K562 (cell line): ENCODE measurements at regions not wholly inside any gene's neighbourhood (a gene's known extent, or its start where the extent isn't known, plus 50 kb on each side); places are given as distances from the start of the nearest gene placed in this dataset.

Experiments used
- ATAC-seq: fragments of 200-7000 bp; cut with Tn5 transposase; 3 replicates; pipeline ENCODE4 v1.9.1; 2020; ENCODE audit warnings: moderate library complexity
- BruUV-seq: library from RNA; stranded (reverse); fragments of 400-500 nt; replicated peaks from 2 replicates; lab custom pipeline; 2021; lab: Mats Ljungman, UMichigan
- CTCF ChIA-PET: fragments of 300-600 bp; formaldehyde crosslinking; extraction: SDS; loops from one replicate; lab custom pipeline; 2021; ENCODE audit warnings: low intra/inter-chr PET ratio; lab: Yijun Ruan, JAX
- POLR2A ChIA-PET: fragments of 300-600, 350-650 bp; sonication (Branson Sonifier 250); formaldehyde crosslinking; extraction: SDS; loops from one replicate; lab custom pipeline; 2021; ENCODE audit warnings: antibody characterized with exemption, inconsistent platforms; lab: Yijun Ruan, JAX
- DNase-seq, 4 experiments: peaks; one replicate each; pipeline versions ENCODE4 v3.0.0 to v3.0.0-alpha.2; 2011 to 2018; ENCODE audit warnings: low spot score in 3 of 4, mixed read lengths in 3 of 4; ENCODE audit errors: extremely low read depth in 1 of 4
- FAIRE-seq: peaks from 2 replicates; lab custom pipeline; 2011; peaks lifted over from hg19 to GRCh38; lab: Jason Lieb, UNC
- H2AFZ ChIP-seq: 2 replicates; pipeline ENCODE4 v1.6.0; 2011; ENCODE audit warnings: low read depth, low read length, control low read depth, inconsistent platforms
- H3K27ac ChIP-seq: fragments of 200-600 bp; 3 replicates; pipeline ENCODE4 v1.8.0; 2011; ENCODE audit warnings: low read depth, mild to moderate bottlenecking, control low read depth, inconsistent platforms, low read length, moderate library complexity, mixed read lengths; ENCODE audit errors: extremely low read depth
- H3K27me3 ChIP-seq, 2 experiments: fragments of 300-600 bp in 1 of 2; 2 replicates in 1 of 2; 3 replicates in 1 of 2; pipeline versions ENCODE4 v1.6.0 to v1.8.0; 2011; ENCODE audit warnings: inconsistent platforms in 2 of 2, low read length in 2 of 2, mild to moderate bottlenecking in 1 of 2, mixed read lengths in 1 of 2, moderate library complexity in 1 of 2; ENCODE audit not compliant: control insufficient read depth in 2 of 2, insufficient read depth in 2 of 2
- H3K36me3 ChIP-seq: fragments of 300-600 bp; 3 replicates; pipeline ENCODE4 v1.8.0; 2011; ENCODE audit warnings: mild to moderate bottlenecking, low read length, inconsistent platforms; ENCODE audit not compliant: control insufficient read depth, insufficient read depth
- H3K4me1 ChIP-seq, 2 experiments: fragments of 200-600 bp in 1 of 2; replicated peaks in 1 of 2; 2 replicates in 1 of 2; 3 replicates in 1 of 2; pipeline versions ENCODE4 v1.5.1 to v1.8.0; 2011; ENCODE audit warnings: inconsistent platforms in 2 of 2, low read length in 2 of 2, mild to moderate bottlenecking in 1 of 2, mixed read lengths in 1 of 2, moderate library complexity in 1 of 2; ENCODE audit not compliant: control insufficient read depth in 2 of 2, insufficient read depth in 2 of 2
- H3K4me2 ChIP-seq: 2 replicates; pipeline ENCODE4 v1.6.1; 2011; ENCODE audit warnings: low read length, control low read depth, inconsistent platforms, mixed read lengths; ENCODE audit not compliant: insufficient read depth
- H3K4me3 ChIP-seq: fragments of 200-600 bp; sonication (generic), shearing (Covaris generic); 2 replicates; pipeline ENCODE4 v1.5.1; 2016; ENCODE audit warnings: control low read depth, inconsistent platforms
- H3K79me2 ChIP-seq: fragments of 200-600 bp; 3 replicates; pipeline ENCODE4 v1.8.0; 2011; ENCODE audit warnings: low read length, inconsistent platforms; ENCODE audit not compliant: control insufficient read depth, insufficient read depth
- H3K9ac ChIP-seq, 2 experiments: 2 replicates each; pipeline versions ENCODE4 v1.6.0 to v1.6.1; 2011; ENCODE audit warnings: low read depth in 2 of 2, low read length in 2 of 2, control low read depth in 1 of 2, inconsistent platforms in 1 of 2, mild to moderate bottlenecking in 1 of 2, mixed read lengths in 1 of 2; ENCODE audit not compliant: insufficient read depth in 1 of 2
- H3K9me1 ChIP-seq: one replicate; pipeline ENCODE4 v1.6.0; 2011; ENCODE audit warnings: inconsistent platforms, mild to moderate bottlenecking, low read length, moderate library complexity; ENCODE audit not compliant: control insufficient read depth, insufficient read depth
- H3K9me3 ChIP-seq: replicated peaks from 2 replicates; pipeline ENCODE4 v1.5.1; 2011; ENCODE audit warnings: low read depth, low read length, inconsistent platforms; ENCODE audit not compliant: control insufficient read depth, insufficient read depth
- H4K20me1 ChIP-seq: replicated peaks from 2 replicates; pipeline ENCODE4 v1.6.1; 2011; ENCODE audit warnings: low read length, inconsistent platforms, mixed read lengths; ENCODE audit not compliant: control insufficient read depth, insufficient read depth
- BACH1 ChIP-seq: fragments of 200-800 bp; sonication (Bioruptor generic); IDR thresholded peaks from 2 replicates; pipeline ENCODE4 v1.6.1; 2016; ENCODE audit warnings: missing genetic modification characterization, missing compliant biosample characterization
- FOXM1 ChIP-seq, 2 experiments: fragments of 450-650 bp in 1 of 2; sonication (generic) in 1 of 2; formaldehyde crosslinking in 1 of 2; IDR thresholded peaks; 2 replicates each; pipeline versions ENCODE4 v1.6.1 to v1.9.0; 2017 to 2022; ENCODE audit warnings: low read depth in 2 of 2, mild to moderate bottlenecking in 2 of 2, missing genetic modification reagents in 1 of 2, moderate library complexity in 1 of 2
- HCFC1 ChIP-seq: IDR thresholded peaks from 2 replicates; pipeline ENCODE4 v1.6.1; 2012; ENCODE audit warnings: low read depth, low read length, improper control_type of control experiment
- HEY1 ChIP-seq: fragments of 250-450 bp; sonication (Bioruptor Pico); IDR thresholded peaks from 2 replicates; pipeline ENCODE4 v1.5.0; 2020; ENCODE audit warnings: mild to moderate bottlenecking, moderate library complexity, borderline replicate concordance
- SMARCB1 ChIP-seq: IDR thresholded peaks from 2 replicates; pipeline ENCODE4 v1.6.1; 2011; ENCODE audit warnings: improper control_type of control experiment, low read depth; ENCODE audit not compliant: insufficient read length
- ZFPM2 ChIP-seq: fragments of 250-450 bp; sonication (Bioruptor Pico); IDR thresholded peaks from 2 replicates; pipeline ENCODE4 v1.5.1; 2022; ENCODE audit warnings: mild to moderate bottlenecking
- WGBS: fragments of 100-300 bp; shearing (Covaris generic); methylation state at CpG from one replicate; pipeline ENCODE4 v1.1.6; 2016; ENCODE audit warnings: low coverage, mixed read lengths; ENCODE audit not compliant: insufficient coverage; ENCODE audit errors: missing lambda C conversion rate; 5-methylcytosine and 5-hydroxymethylcytosine counted together
- in situ Hi-C: fragments of 300-500 bp; cut with MboI; formaldehyde crosslinking; loops from 4 replicates; pipeline ENCODE4 v1.15.0; 2018; ENCODE audit warnings: inconsistent platforms, mixed read lengths
- intact Hi-C: fragments of 100-400 bp; cut with micrococcal nuclease; formaldehyde crosslinking; loops from 2 replicates; pipeline ENCODE4 v1.14.2; 2022
- TF ChIP-seq, protein P1 (sequence below): fragments of 250-450 bp; sonication (Bioruptor Pico); IDR thresholded peaks from 2 replicates; pipeline ENCODE4 v1.8.0; 2022; ENCODE audit warnings: inconsistent platforms, mild to moderate bottlenecking, moderate library complexity, borderline replicate concordance

DNA sequence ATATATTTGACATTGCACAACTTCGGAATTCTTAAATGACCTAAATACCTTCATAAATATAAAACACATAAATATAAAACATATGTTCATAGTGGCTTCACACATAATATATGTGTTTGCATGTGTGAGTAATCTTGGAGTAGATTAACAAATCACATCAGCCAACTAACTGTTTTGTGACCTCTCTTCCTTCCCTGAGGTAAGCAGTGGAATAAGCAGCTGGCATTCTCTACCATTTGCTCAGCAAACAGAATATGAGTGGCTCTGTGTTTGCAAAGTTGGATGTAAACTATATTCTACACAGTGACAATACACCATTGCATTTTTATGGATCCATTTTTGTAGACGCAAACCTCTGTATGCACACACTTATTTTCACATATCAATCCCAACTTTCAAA, 189.9 kb downstream of the ACER2 start:
- BruUV-seq, result no TSS peak
- H3K9me1 ChIP-seq, result no peaks in the 10 kb centered on the region
- H3K9me3 ChIP-seq, result no peaks in the 10 kb centered on the region
- ATAC-seq, result no peak
- no peak overlapping the region for H3K27ac ChIP-seq
- H2AFZ ChIP-seq, result no peak overlapping the region
- H3K27me3 ChIP-seq, result no peaks in the 10 kb centered on the region
- H3K79me2 ChIP-seq, result no peaks in the 10 kb centered on the region
- no peaks in the 10 kb centered on the region for H3K36me3 ChIP-seq
- H4K20me1 ChIP-seq, result no peaks in the 10 kb centered on the region
- 19% methylated on average over 2 of the region's 2 CpGs for WGBS
- TF ChIP-seq BACH1 (no peak), HEY1 (no peak)
- TF ChIP-seq, protein P1, sequence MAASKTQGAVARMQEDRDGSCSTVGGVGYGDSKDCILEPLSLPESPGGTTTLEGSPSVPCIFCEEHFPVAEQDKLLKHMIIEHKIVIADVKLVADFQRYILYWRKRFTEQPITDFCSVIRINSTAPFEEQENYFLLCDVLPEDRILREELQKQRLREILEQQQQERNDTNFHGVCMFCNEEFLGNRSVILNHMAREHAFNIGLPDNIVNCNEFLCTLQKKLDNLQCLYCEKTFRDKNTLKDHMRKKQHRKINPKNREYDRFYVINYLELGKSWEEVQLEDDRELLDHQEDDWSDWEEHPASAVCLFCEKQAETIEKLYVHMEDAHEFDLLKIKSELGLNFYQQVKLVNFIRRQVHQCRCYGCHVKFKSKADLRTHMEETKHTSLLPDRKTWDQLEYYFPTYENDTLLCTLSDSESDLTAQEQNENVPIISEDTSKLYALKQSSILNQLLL (CRISPR knock-in tag), result no peak
- TF ChIP-seq, all 486 proteins: peak for 0
- POLR2A ChIA-PET, result no interaction called here
- CTCF ChIA-PET, result no interaction called here
- in situ Hi-C loops (no loop called here), intact Hi-C loops (no loop called here)
- Histone ChIP-seq H3K4me3 (no peak overlapping the region), H3K4me1 (no peaks in the 10 kb centered on the region), H3K4me2 (no peak overlapping the region), H3K9ac (no peak overlapping the region)
- FAIRE-seq (no peak), DNase-seq (no peak)

DNA sequence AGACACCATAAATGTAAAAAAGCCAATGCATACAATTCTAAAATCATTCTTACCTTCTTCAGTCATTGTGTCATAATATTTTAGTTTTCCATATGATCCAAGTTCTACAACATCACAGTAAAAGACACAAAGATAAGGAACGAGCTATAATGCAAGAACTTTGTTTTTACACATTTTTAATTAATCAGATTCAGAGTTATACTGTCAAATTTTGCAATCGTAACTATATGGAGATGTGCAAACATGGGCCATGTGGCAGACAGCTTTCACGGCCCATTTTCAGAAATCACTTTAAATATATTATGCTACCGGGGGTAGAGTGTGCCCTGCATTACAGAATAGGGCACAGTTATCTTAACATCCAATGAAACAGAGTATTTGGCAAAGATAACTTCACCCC, 188.4 kb downstream of the ACER2 start:
- in situ Hi-C loops, result no loop called here
- no peaks in the 10 kb centered on the region for H4K20me1 ChIP-seq
- FAIRE-seq, result no peak
- no peaks in the 10 kb centered on the region for H3K9me3 ChIP-seq
- no peak overlapping the region for H3K9ac ChIP-seq
- TF ChIP-seq SMARCB1 (no peak), ZFPM2 (CRISPR knock-in tag) (no peak), FOXM1 (IDR thresholded peaks at IDR 0.05; ENCODE audit: low read depth) (no peak), FOXM1 (CRISPR knock-in tag; IDR thresholded peaks at IDR 0.05; ENCODE audit: low read depth) (no peak), HCFC1 (no peak)
- DNase-seq, result no peak
- no peaks in the 10 kb centered on the region for H3K27me3 ChIP-seq
- H3K36me3 ChIP-seq, result no peaks in the 10 kb centered on the region
- no TSS peak for BruUV-seq
- H3K4me2 ChIP-seq, result no peak overlapping the region
- H3K4me3 ChIP-seq, result no peak overlapping the region
- H3K4me1 ChIP-seq, result no peaks in the 10 kb centered on the region
- H3K27ac ChIP-seq, result no peak overlapping the region
- ChIA-PET POLR2A (interaction anchor here (0.6 to 1.2 kb wide), 2 partner anchors 22 to 52 kb away, joined by 3 to 5 read pairs; no protein-coding TSS in a partner anchor), CTCF (no interaction called here)
- ATAC-seq, result no peak
- intact Hi-C loops, result no loop called here
- no peaks in the 10 kb centered on the region for H3K9me1 ChIP-seq
- no peak overlapping the region for H2AFZ ChIP-seq
- no peaks in the 10 kb centered on the region for H3K79me2 ChIP-seq
- 3% methylated on average over 4 of the region's 4 CpGs for WGBS
